ENCODE measurements at regions not wholly inside any gene's neighbourhood (a gene's known extent, or its start where the extent isn't known, plus 50 kb on each side); places are given as distances from the start of the nearest gene placed in this dataset.

- no peak overlapping the region for H3K27ac ChIP-seq (ENCODE audit: low read depth, low read length)
These were observed 268.7 kb downstream of the ALG10 start for GRCh38 chr12:34291001-34291400.

GRCh38 chr12:34291426-34291901 lies 269.2 kb downstream of the ALG10 start:
- Histone ChIP-seq H3K4me3 (ENCODE audit: low read depth, low read length) (no peak overlapping the region), H3K36me3 (ENCODE audit: control insufficient read depth, insufficient read depth, low read length) (no peaks in the 10 kb centered on the region), H3K9me3 (ENCODE audit: control insufficient read depth, insufficient read depth, low read depth, low read length) (peaks cover 99% of the 10 kb centered on the region), H3K27ac (ENCODE audit: low read depth, low read length) (no peak overlapping the region), H3K27me3 (ENCODE audit: control insufficient read depth, insufficient read depth, low read length) (no peaks in the 10 kb centered on the region), H3K9ac (ENCODE audit: low read length) (no peak overlapping the region), H3K4me1 (ENCODE audit: control insufficient read depth, insufficient read depth, low read length) (no peaks in the 10 kb centered on the region)

More at GRCh38 chr12:34291001-34291400, 268.7 kb downstream of the ALG10 start:
- H3K9me3 ChIP-seq (ENCODE audit: control insufficient read depth, insufficient read depth, low read depth, low read length): peaks cover 99% of the 10 kb centered on the region
- H3K27me3 ChIP-seq (ENCODE audit: control insufficient read depth, insufficient read depth, low read length): no peaks in the 10 kb centered on the region
- no peaks in the 10 kb centered on the region for H3K4me1 ChIP-seq (ENCODE audit: control insufficient read depth, insufficient read depth, low read length)
- H3K9ac ChIP-seq (ENCODE audit: low read length): no peak overlapping the region
- no peaks in the 10 kb centered on the region for H3K36me3 ChIP-seq (ENCODE audit: control insufficient read depth, insufficient read depth, low read length)
- no peak overlapping the region for H3K4me3 ChIP-seq (ENCODE audit: low read depth, low read length)

GRCh38 chr12:34292736-34293625 lies 270.7 kb downstream of the ALG10 start:
- peaks cover 100% of the 10 kb centered on the region; the same call in 1 of the 2 replicates for H3K9me3 ChIP-seq (ENCODE audit: control insufficient read depth, insufficient read depth, low read depth, low read length)
- H3K27ac ChIP-seq (ENCODE audit: low read depth, low read length): no peak overlapping the region
- H3K36me3 ChIP-seq (ENCODE audit: control insufficient read depth, insufficient read depth, low read length): no peaks in the 10 kb centered on the region
- H3K27me3 ChIP-seq (ENCODE audit: control insufficient read depth, insufficient read depth, low read length): no peaks in the 10 kb centered on the region
- H3K9ac ChIP-seq (ENCODE audit: low read length): no peak overlapping the region
- H3K4me3 ChIP-seq (ENCODE audit: low read depth, low read length): no peak overlapping the region
- no peaks in the 10 kb centered on the region for H3K4me1 ChIP-seq (ENCODE audit: control insufficient read depth, insufficient read depth, low read length)

GRCh38 chr12:34294137-34294536 lies 271.8 kb downstream of the ALG10 start:
- H3K9me3 ChIP-seq (ENCODE audit: control insufficient read depth, insufficient read depth, low read depth, low read length): peaks cover 100% of the 10 kb centered on the region; the same call in 1 of the 2 replicates
- H3K36me3 ChIP-seq (ENCODE audit: control insufficient read depth, insufficient read depth, low read length): no peaks in the 10 kb centered on the region
- no peak overlapping the region for H3K9ac ChIP-seq (ENCODE audit: low read length)
- H3K27me3 ChIP-seq (ENCODE audit: control insufficient read depth, insufficient read depth, low read length): no peaks in the 10 kb centered on the region
- H3K4me3 ChIP-seq (ENCODE audit: low read depth, low read length): no peak overlapping the region
- H3K27ac ChIP-seq (ENCODE audit: low read depth, low read length): no peak overlapping the region
- H3K4me1 ChIP-seq (ENCODE audit: control insufficient read depth, insufficient read depth, low read length): no peaks in the 10 kb centered on the region

GRCh38 chr12:34294671-34295365 lies 272.5 kb downstream of the ALG10 start:
- H3K27ac ChIP-seq (ENCODE audit: low read depth, low read length): no peak overlapping the region
- H3K4me1 ChIP-seq (ENCODE audit: control insufficient read depth, insufficient read depth, low read length): no peaks in the 10 kb centered on the region
- H3K27me3 ChIP-seq (ENCODE audit: control insufficient read depth, insufficient read depth, low read length): no peaks in the 10 kb centered on the region
- H3K36me3 ChIP-seq (ENCODE audit: control insufficient read depth, insufficient read depth, low read length): no peaks in the 10 kb centered on the region
- H3K9ac ChIP-seq (ENCODE audit: low read length): no peak overlapping the region
- no peak overlapping the region for H3K4me3 ChIP-seq (ENCODE audit: low read depth, low read length)
- H3K9me3 ChIP-seq (ENCODE audit: control insufficient read depth, insufficient read depth, low read depth, low read length): peaks cover 100% of the 10 kb centered on the region; the same call in 1 of the 2 replicates

GRCh38 chr12:34295366-34296142 lies 273.3 kb downstream of the ALG10 start:
- no peaks in the 10 kb centered on the region for H3K27me3 ChIP-seq (ENCODE audit: control insufficient read depth, insufficient read depth, low read length)
- no peaks in the 10 kb centered on the region for H3K36me3 ChIP-seq (ENCODE audit: control insufficient read depth, insufficient read depth, low read length)
- H3K4me1 ChIP-seq (ENCODE audit: control insufficient read depth, insufficient read depth, low read length): no peaks in the 10 kb centered on the region
- H3K4me3 ChIP-seq (ENCODE audit: low read depth, low read length): no peak overlapping the region
- H3K9me3 ChIP-seq (ENCODE audit: control insufficient read depth, insufficient read depth, low read depth, low read length): peaks cover 100% of the 10 kb centered on the region; the same call in 1 of the 2 replicates
- H3K27ac ChIP-seq (ENCODE audit: low read depth, low read length): no peak overlapping the region
- H3K9ac ChIP-seq (ENCODE audit: low read length): no peak overlapping the region

GRCh38 chr12:34296143-34297041 lies 274.1 kb downstream of the ALG10 start:
- peaks cover 100% of the 10 kb centered on the region; the same call in 1 of the 2 replicates for H3K9me3 ChIP-seq (ENCODE audit: control insufficient read depth, insufficient read depth, low read depth, low read length)
- H3K36me3 ChIP-seq (ENCODE audit: control insufficient read depth, insufficient read depth, low read length): no peaks in the 10 kb centered on the region
- H3K9ac ChIP-seq (ENCODE audit: low read length): no peak overlapping the region
- no peak overlapping the region for H3K4me3 ChIP-seq (ENCODE audit: low read depth, low read length)
- H3K27ac ChIP-seq (ENCODE audit: low read depth, low read length): no peak overlapping the region
- no peaks in the 10 kb centered on the region for H3K4me1 ChIP-seq (ENCODE audit: control insufficient read depth, insufficient read depth, low read length)
- H3K27me3 ChIP-seq (ENCODE audit: control insufficient read depth, insufficient read depth, low read length): no peaks in the 10 kb centered on the region

GRCh38 chr12:34297126-34297789 lies 275.0 kb downstream of the ALG10 start:
- no peak overlapping the region for H3K9ac ChIP-seq (ENCODE audit: low read length)
- no peaks in the 10 kb centered on the region for H3K27me3 ChIP-seq (ENCODE audit: control insufficient read depth, insufficient read depth, low read length)
- H3K9me3 ChIP-seq (ENCODE audit: control insufficient read depth, insufficient read depth, low read depth, low read length): peaks cover 100% of the 10 kb centered on the region
- no peaks in the 10 kb centered on the region for H3K36me3 ChIP-seq (ENCODE audit: control insufficient read depth, insufficient read depth, low read length)
- H3K27ac ChIP-seq (ENCODE audit: low read depth, low read length): no peak overlapping the region
- no peaks in the 10 kb centered on the region for H3K4me1 ChIP-seq (ENCODE audit: control insufficient read depth, insufficient read depth, low read length)
- no peak overlapping the region for H3K4me3 ChIP-seq (ENCODE audit: low read depth, low read length)

- Histone ChIP-seq H3K27me3 (ENCODE audit: control insufficient read depth, insufficient read depth, low read length) (no peaks in the 10 kb centered on the region), H3K4me1 (ENCODE audit: control insufficient read depth, insufficient read depth, low read length) (no peaks in the 10 kb centered on the region), H3K4me3 (ENCODE audit: low read depth, low read length) (no peak overlapping the region), H3K36me3 (ENCODE audit: control insufficient read depth, insufficient read depth, low read length) (no peaks in the 10 kb centered on the region), H3K27ac (ENCODE audit: low read depth, low read length) (no peak overlapping the region), H3K9me3 (ENCODE audit: control insufficient read depth, insufficient read depth, low read depth, low read length) (peaks cover 100% of the 10 kb centered on the region), H3K9ac (ENCODE audit: low read length) (no peak overlapping the region)
These were observed 275.5 kb downstream of the ALG10 start for GRCh38 chr12:34297790-34298164.
